ENCODE measurements at regions not wholly inside any gene's neighbourhood (a gene's known extent, or its start where the extent isn't known, plus 50 kb on each side); places are given as distances from the start of the nearest gene placed in this dataset.

- TF ChIP-seq CTCF (IDR thresholded peaks at IDR 0.05) (no peak), POLR2A (IDR thresholded peaks at IDR 0.05) (no peak)
Measured at GRCh38 chr3:72086743-72087087, 301.8 kb upstream of the PROK2 start.
